WTC11 (cell line): ENCODE measurements at regions not wholly inside any gene's neighbourhood (a gene's known extent, or its start where the extent isn't known, plus 50 kb on each side); places are given as distances from the start of the nearest gene placed in this dataset.
A peak's percentile ranks its signal among the peaks of the same experiment; 100 is the strongest.

Source experiments
- ATAC-seq: fragments of 200-7000 bp; cut with Tn5 transposase; 2 replicates; pipeline ENCODE4 v1.10.0; 2021; ENCODE audit warnings: mild to moderate bottlenecking, moderate library complexity
- CTCF ChIA-PET: fragments of 300-600 bp; sonication (Branson Sonifier 250); formaldehyde crosslinking; loops from one replicate; lab custom pipeline; 2021; ENCODE audit warnings: antibody characterized with exemption; lab: Charles Lee
- POLR2A ChIA-PET: fragments of 350-600 bp; sonication (Branson Sonifier 250); formaldehyde crosslinking; loops from one replicate; lab custom pipeline; 2021; ENCODE audit warnings: antibody characterized with exemption; lab: Charles Lee
- DNase-seq: peaks from one replicate; pipeline ENCODE4 v3.0.0; 2021; ENCODE audit warnings: low spot score
- H3K27ac Mint-ChIP-seq: 2 replicates; pipeline ENCODE4 v1.8.0; 2021; ENCODE audit warnings: mixed read lengths
- H3K27me3 Mint-ChIP-seq: 2 replicates; pipeline ENCODE4 v1.8.0; 2021; ENCODE audit warnings: low read depth, mild to moderate bottlenecking, moderate library complexity, mixed read lengths
- H3K36me3 Mint-ChIP-seq: 2 replicates; pipeline ENCODE4 v1.8.0; 2021; ENCODE audit warnings: mixed read lengths
- H3K4me1 Mint-ChIP-seq: 2 replicates; pipeline ENCODE4 v1.8.0; 2022; ENCODE audit warnings: mixed read lengths
- H3K4me3 Mint-ChIP-seq: 2 replicates; pipeline ENCODE4 v1.8.0; 2021; ENCODE audit warnings: mild to moderate bottlenecking, moderate library complexity, mixed read lengths
- H3K9me3 Mint-ChIP-seq: 2 replicates; pipeline ENCODE4 v1.8.0; 2021; ENCODE audit warnings: mixed read lengths
- ATF1 ChIP-seq: sonication (generic); formaldehyde crosslinking; IDR thresholded peaks from 2 replicates; pipeline ENCODE4 v1.8.1; 2023; ENCODE audit warnings: mild to moderate bottlenecking, moderate library complexity, missing genetic modification reagents
- ELF4 ChIP-seq: sonication (generic); formaldehyde crosslinking; IDR thresholded peaks from 2 replicates; pipeline ENCODE4 v1.8.1; 2022; ENCODE audit warnings: low read depth, mild to moderate bottlenecking, moderate library complexity, missing genetic modification reagents
- EMX1 ChIP-seq: fragments of 250-450 bp; sonication (Bioruptor Pico); IDR thresholded peaks from 2 replicates; pipeline ENCODE4 v1.8.0; 2021; ENCODE audit warnings: mild to moderate bottlenecking
- ESRRA ChIP-seq: sonication (generic); formaldehyde crosslinking; IDR thresholded peaks from 2 replicates; pipeline ENCODE4 v1.8.1; 2022; ENCODE audit warnings: mild to moderate bottlenecking, missing genetic modification reagents, borderline replicate concordance
- GABPB1 ChIP-seq: sonication (generic); formaldehyde crosslinking; IDR thresholded peaks from 2 replicates; pipeline ENCODE4 v1.8.1; 2023; ENCODE audit warnings: mild to moderate bottlenecking, missing genetic modification reagents
- MXD4 ChIP-seq: fragments of 250-450 bp; sonication (Bioruptor Pico); IDR thresholded peaks from 2 replicates; pipeline ENCODE4 v1.8.0; 2021; ENCODE audit warnings: mild to moderate bottlenecking, moderate library complexity, borderline replicate concordance
- NFE2L1 ChIP-seq: sonication (generic); formaldehyde crosslinking; IDR thresholded peaks from 2 replicates; pipeline ENCODE4 v1.8.1; 2023; ENCODE audit warnings: missing genetic modification reagents
- PRDM15 ChIP-seq: sonication (generic); formaldehyde crosslinking; IDR thresholded peaks from 2 replicates; pipeline ENCODE4 v1.8.0; 2022; ENCODE audit warnings: missing genetic modification reagents
- PRRX2 ChIP-seq: fragments of 250-450 bp; sonication (Bioruptor Pico); IDR thresholded peaks from 2 replicates; pipeline ENCODE4 v1.8.0; 2021; ENCODE audit warnings: mild to moderate bottlenecking
- RELA ChIP-seq: sonication (generic); formaldehyde crosslinking; IDR thresholded peaks from 2 replicates; pipeline ENCODE4 v1.8.1; 2022; ENCODE audit warnings: missing genetic modification reagents, mild to moderate bottlenecking, borderline replicate concordance
- TEAD1 ChIP-seq: sonication (generic); formaldehyde crosslinking; IDR thresholded peaks from 2 replicates; pipeline ENCODE4 v1.8.0; 2022; ENCODE audit warnings: mild to moderate bottlenecking, missing genetic modification reagents
- ZNF423 ChIP-seq: fragments of 250-450 bp; sonication (Bioruptor Pico); IDR thresholded peaks from 2 replicates; pipeline ENCODE4 v2.1.2; 2022; ENCODE audit warnings: mild to moderate bottlenecking, moderate library complexity
- TF ChIP-seq, protein P1 (sequence below): fragments of 250-450 bp; sonication (Bioruptor Pico); IDR thresholded peaks from 2 replicates; pipeline ENCODE4 v1.9.0; 2021; ENCODE audit warnings: moderate library complexity, mild to moderate bottlenecking, inconsistent platforms, borderline replicate concordance
- TF ChIP-seq, protein P2 (sequence below): sonication (generic); formaldehyde crosslinking; IDR thresholded peaks from 2 replicates; pipeline ENCODE4 v1.8.1; 2022; ENCODE audit warnings: low read depth, missing genetic modification reagents, borderline replicate concordance
- TF ChIP-seq, protein P3 (sequence below): sonication (generic); formaldehyde crosslinking; IDR thresholded peaks from 2 replicates; pipeline ENCODE4 v1.8.1; 2023; ENCODE audit warnings: mild to moderate bottlenecking, moderate library complexity, missing genetic modification reagents
- TF ChIP-seq, protein P4 (sequence below): sonication (generic); formaldehyde crosslinking; IDR thresholded peaks from 2 replicates; pipeline ENCODE4 v1.8.1; 2023; ENCODE audit warnings: mild to moderate bottlenecking, missing genetic modification reagents
- TF ChIP-seq, protein P5 (sequence below): sonication (generic); formaldehyde crosslinking; IDR thresholded peaks from 2 replicates; pipeline ENCODE4 v1.8.1; 2022; ENCODE audit warnings: low read depth, mild to moderate bottlenecking, moderate library complexity, missing genetic modification reagents, borderline replicate concordance
- TF ChIP-seq, protein P6 (sequence below): fragments of 250-450 bp; sonication (Bioruptor Pico); IDR thresholded peaks from 2 replicates; pipeline ENCODE4 v1.9.0; 2021; ENCODE audit warnings: mild to moderate bottlenecking

- ChIA-PET POLR2A (no interaction called here), CTCF (interaction anchor here (0.8 to 1.3 kb wide), 3 partner anchors 64 to 244 kb away, joined by 3 to 5 read pairs (median 4); no protein-coding TSS in a partner anchor)
- Mint-ChIP-seq H3K27ac (no peak overlapping the region), H3K9me3 (no peaks in the 10 kb centered on the region), H3K4me1 (peaks cover 37% of the 10 kb centered on the region), H3K27me3 (peaks cover 27% of the 10 kb centered on the region), H3K36me3 (no peaks in the 10 kb centered on the region), H3K4me3 (no peak overlapping the region)
- DNase-seq = peak; percentile 55
- peak; percentile 38 for ATAC-seq
- TF ChIP-seq ELF4 (CRISPR knock-in tag) (no peak), MXD4 (CRISPR knock-in tag) (no peak), PRDM15 (CRISPR knock-in tag) (peak; percentile 56)
Measured at GRCh38 chr3:72591522-72592421, 256.5 kb downstream of the SHQ1 start.

GRCh38 chr3:72590732-72591221, 257.5 kb downstream of the SHQ1 start:
- H3K4me3 Mint-ChIP-seq = no peak overlapping the region; the same call in 1 of the 2 replicates

DNA sequence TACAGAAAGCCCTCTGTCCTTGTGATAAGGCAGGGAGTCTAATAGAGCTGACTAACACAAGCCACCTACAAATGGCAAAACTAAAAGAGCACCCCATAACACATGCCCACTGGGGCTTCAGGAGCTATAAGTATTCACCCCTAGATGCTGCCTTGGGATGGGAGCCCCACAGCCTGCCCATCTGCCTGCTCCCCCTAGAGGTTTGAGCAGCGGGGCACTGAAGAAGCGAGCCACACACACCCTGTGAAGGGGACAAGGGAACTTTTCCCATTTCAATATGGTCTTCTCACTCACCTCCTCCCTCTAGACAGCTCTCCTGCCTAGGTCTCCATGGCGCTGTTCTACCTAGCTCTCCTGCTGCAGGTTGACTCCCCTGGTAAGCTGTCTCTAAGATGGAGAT, 261.0 kb downstream of the SHQ1 start:
- H3K9me3 Mint-ChIP-seq = no peaks in the 10 kb centered on the region
- peaks cover 24% of the 10 kb centered on the region for H3K27me3 Mint-ChIP-seq
- peak; percentile 54 for ATAC-seq
- ChIA-PET POLR2A (no interaction called here), CTCF (interaction anchor here (0.6 to 1.8 kb wide), 10 partner anchors 9 to 657 kb away, joined by 3 to 4 read pairs (median 3); no protein-coding TSS in a partner anchor)
- H3K4me1 Mint-ChIP-seq = peaks cover 49% of the 10 kb centered on the region
- H3K4me3 Mint-ChIP-seq = no peak overlapping the region
- no peaks in the 10 kb centered on the region for H3K36me3 Mint-ChIP-seq
- DNase-seq = peak; percentile 30
- no peak overlapping the region for H3K27ac Mint-ChIP-seq
- no peak for TF ChIP-seq TEAD1 (CRISPR knock-in tag)
- TF ChIP-seq, protein P1, sequence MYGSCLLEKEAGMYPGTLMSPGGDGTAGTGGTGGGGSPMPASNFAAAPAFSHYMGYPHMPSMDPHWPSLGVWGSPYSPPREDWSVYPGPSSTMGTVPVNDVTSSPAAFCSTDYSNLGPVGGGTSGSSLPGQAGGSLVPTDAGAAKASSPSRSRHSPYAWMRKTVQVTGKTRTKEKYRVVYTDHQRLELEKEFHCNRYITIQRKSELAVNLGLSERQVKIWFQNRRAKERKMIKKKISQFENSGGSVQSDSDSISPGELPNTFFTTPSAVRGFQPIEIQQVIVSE (CRISPR knock-in tag) = no peak
- TF ChIP-seq RELA = no peak
- TF ChIP-seq, protein P2, sequence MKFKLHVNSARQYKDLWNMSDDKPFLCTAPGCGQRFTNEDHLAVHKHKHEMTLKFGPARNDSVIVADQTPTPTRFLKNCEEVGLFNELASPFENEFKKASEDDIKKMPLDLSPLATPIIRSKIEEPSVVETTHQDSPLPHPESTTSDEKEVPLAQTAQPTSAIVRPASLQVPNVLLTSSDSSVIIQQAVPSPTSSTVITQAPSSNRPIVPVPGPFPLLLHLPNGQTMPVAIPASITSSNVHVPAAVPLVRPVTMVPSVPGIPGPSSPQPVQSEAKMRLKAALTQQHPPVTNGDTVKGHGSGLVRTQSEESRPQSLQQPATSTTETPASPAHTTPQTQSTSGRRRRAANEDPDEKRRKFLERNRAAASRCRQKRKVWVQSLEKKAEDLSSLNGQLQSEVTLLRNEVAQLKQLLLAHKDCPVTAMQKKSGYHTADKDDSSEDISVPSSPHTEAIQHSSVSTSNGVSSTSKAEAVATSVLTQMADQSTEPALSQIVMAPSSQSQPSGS = no peak
- no peak for TF ChIP-seq NFE2L1 (CRISPR knock-in tag)
- TF ChIP-seq GABPB1 (CRISPR knock-in tag) = no peak
- no peak for TF ChIP-seq ATF1 (CRISPR knock-in tag)
- TF ChIP-seq, protein P3, sequence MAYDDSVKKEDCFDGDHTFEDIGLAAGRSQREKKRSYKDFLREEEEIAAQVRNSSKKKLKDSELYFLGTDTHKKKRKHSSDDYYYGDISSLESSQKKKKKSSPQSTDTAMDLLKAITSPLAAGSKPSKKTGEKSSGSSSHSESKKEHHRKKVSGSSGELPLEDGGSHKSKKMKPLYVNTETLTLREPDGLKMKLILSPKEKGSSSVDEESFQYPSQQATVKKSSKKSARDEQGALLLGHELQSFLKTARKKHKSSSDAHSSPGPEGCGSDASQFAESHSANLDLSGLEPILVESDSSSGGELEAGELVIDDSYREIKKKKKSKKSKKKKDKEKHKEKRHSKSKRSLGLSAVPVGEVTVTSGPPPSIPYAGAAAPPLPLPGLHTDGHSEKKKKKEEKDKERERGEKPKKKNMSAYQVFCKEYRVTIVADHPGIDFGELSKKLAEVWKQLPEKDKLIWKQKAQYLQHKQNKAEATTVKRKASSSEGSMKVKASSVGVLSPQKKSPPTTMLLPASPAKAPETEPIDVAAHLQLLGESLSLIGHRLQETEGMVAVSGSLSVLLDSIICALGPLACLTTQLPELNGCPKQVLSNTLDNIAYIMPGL = no peak
- TF ChIP-seq PRRX2 = no peak
- TF ChIP-seq ESRRA (CRISPR knock-in tag) = no peak
- TF ChIP-seq, protein P4, sequence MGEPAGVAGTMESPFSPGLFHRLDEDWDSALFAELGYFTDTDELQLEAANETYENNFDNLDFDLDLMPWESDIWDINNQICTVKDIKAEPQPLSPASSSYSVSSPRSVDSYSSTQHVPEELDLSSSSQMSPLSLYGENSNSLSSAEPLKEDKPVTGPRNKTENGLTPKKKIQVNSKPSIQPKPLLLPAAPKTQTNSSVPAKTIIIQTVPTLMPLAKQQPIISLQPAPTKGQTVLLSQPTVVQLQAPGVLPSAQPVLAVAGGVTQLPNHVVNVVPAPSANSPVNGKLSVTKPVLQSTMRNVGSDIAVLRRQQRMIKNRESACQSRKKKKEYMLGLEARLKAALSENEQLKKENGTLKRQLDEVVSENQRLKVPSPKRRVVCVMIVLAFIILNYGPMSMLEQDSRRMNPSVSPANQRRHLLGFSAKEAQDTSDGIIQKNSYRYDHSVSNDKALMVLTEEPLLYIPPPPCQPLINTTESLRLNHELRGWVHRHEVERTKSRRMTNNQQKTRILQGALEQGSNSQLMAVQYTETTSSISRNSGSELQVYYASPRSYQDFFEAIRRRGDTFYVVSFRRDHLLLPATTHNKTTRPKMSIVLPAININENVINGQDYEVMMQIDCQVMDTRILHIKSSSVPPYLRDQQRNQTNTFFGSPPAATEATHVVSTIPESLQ (CRISPR knock-in tag) = no peak
- TF ChIP-seq EMX1 (CRISPR knock-in tag) = no peak

More at GRCh38 chr3:72590732-72591221, 257.5 kb downstream of the SHQ1 start:
- Mint-ChIP-seq H3K4me1 (peaks cover 38% of the 10 kb centered on the region), H3K27ac (no peak overlapping the region), H3K9me3 (no peaks in the 10 kb centered on the region), H3K36me3 (no peaks in the 10 kb centered on the region), H3K27me3 (peaks cover 27% of the 10 kb centered on the region)
- POLR2A ChIA-PET = no interaction called here
- DNase-seq (peak; percentile 30), ATAC-seq (peak; percentile 72)
- CTCF ChIA-PET = interaction anchor here (1.0 to 1.3 kb wide), 3 partner anchors 65 to 243 kb away, joined by 4 to 5 read pairs (median 5); no protein-coding TSS in a partner anchor
- TF ChIP-seq ZNF423 (CRISPR knock-in tag) = peak; percentile 87
- TF ChIP-seq, protein P5, sequence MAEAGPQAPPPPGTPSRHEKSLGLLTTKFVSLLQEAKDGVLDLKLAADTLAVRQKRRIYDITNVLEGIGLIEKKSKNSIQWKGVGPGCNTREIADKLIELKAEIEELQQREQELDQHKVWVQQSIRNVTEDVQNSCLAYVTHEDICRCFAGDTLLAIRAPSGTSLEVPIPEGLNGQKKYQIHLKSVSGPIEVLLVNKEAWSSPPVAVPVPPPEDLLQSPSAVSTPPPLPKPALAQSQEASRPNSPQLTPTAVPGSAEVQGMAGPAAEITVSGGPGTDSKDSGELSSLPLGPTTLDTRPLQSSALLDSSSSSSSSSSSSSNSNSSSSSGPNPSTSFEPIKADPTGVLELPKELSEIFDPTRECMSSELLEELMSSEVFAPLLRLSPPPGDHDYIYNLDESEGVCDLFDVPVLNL = no peak
- TF ChIP-seq, protein P6, sequence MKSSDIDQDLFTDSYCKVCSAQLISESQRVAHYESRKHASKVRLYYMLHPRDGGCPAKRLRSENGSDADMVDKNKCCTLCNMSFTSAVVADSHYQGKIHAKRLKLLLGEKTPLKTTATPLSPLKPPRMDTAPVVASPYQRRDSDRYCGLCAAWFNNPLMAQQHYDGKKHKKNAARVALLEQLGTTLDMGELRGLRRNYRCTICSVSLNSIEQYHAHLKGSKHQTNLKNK = no peak
- TF ChIP-seq, all 79 proteins: peak for 1
